ENCODE measurements at regions not wholly inside any gene's neighbourhood (a gene's known extent, or its start where the extent isn't known, plus 50 kb on each side); places are given as distances from the start of the nearest gene placed in this dataset.
"Not testable (repeated sequence)": the region's sequence is repeated elsewhere in the genome, so short reads cannot be mapped to it uniquely, and the experiment has no call there.

GRCh38 chr5:67873935-67874334 is 341.6 kb upstream of the PIK3R1 start:
- no peak overlapping the region for H3K18ac ChIP-seq (ENCODE audit: low read depth in 1 of 2, low read length in 2 of 2)
- H2BK12ac ChIP-seq (ENCODE audit: low read length in 2 of 2), result no peak overlapping the region
- H2BK15ac ChIP-seq (ENCODE audit: low read depth, poor library complexity, severe bottlenecking), result no peak overlapping the region
- H3K14ac ChIP-seq (ENCODE audit: low read length in 2 of 2), result no peak overlapping the region
- no peak for DNase-seq
- no peak overlapping the region for H3K4me2 ChIP-seq (ENCODE audit: low read length, poor library complexity, severe bottlenecking)
- no peak overlapping the region for H3K9ac ChIP-seq (ENCODE audit: low read length)
- H3K4me3 ChIP-seq (ENCODE audit: insufficient read depth in 1 of 2, low read depth in 1 of 2, low read length in 2 of 2), result no peak overlapping the region
- no peak overlapping the region for H2AK5ac ChIP-seq (ENCODE audit: low read length, severe bottlenecking)
- no peaks in the 10 kb centered on the region for H3K36me3 ChIP-seq (ENCODE audit: control insufficient read depth in 1 of 2, insufficient read depth in 2 of 2, low read depth in 1 of 2, low read length in 2 of 2)
- H2BK120ac ChIP-seq (ENCODE audit: low read depth, low read length), result no peak overlapping the region
- H3K27me3 ChIP-seq (ENCODE audit: control insufficient read depth in 1 of 2, insufficient read depth in 1 of 2, low read length in 2 of 2), result no peaks in the 10 kb centered on the region
- H3K9me3 ChIP-seq (ENCODE audit: control insufficient read depth, low read length), result peaks cover 7% of the 10 kb centered on the region
- H3K4ac ChIP-seq (ENCODE audit: low read depth in 1 of 2, low read length in 2 of 2), result no peak overlapping the region
- H3K27ac ChIP-seq (ENCODE audit: low read length, poor library complexity, severe bottlenecking), result no peak overlapping the region
- no peak overlapping the region for H4K91ac ChIP-seq (ENCODE audit: low read length)
- no peaks in the 10 kb centered on the region for H3K79me1 ChIP-seq (replicated peaks; ENCODE audit: low read length, poor library complexity, severe bottlenecking)
- H4K8ac ChIP-seq (ENCODE audit: low read length), result no peak overlapping the region
- H3K4me1 ChIP-seq (ENCODE audit: control insufficient read depth, insufficient read depth, low read depth, low read length), result no peaks in the 10 kb centered on the region
- H2AFZ ChIP-seq (ENCODE audit: low read depth, low read length), result no peak overlapping the region
- no peak overlapping the region for H3K23ac ChIP-seq (ENCODE audit: low read length in 2 of 2)
- no peak overlapping the region for H2BK5ac ChIP-seq (ENCODE audit: low read depth, low read length, poor library complexity, severe bottlenecking)

- Histone ChIP-seq H3K23ac (ENCODE audit: low read length in 2 of 2) (no peak overlapping the region), H3K9me3 (ENCODE audit: control insufficient read depth, low read length) (peaks cover 7% of the 10 kb centered on the region), H3K27me3 (ENCODE audit: control insufficient read depth in 1 of 2, insufficient read depth in 1 of 2, low read length in 2 of 2) (no peaks in the 10 kb centered on the region), H2AK5ac (ENCODE audit: low read length, severe bottlenecking) (no peak overlapping the region), H3K27ac (ENCODE audit: low read length, poor library complexity, severe bottlenecking) (no peak overlapping the region), H3K79me1 (replicated peaks; ENCODE audit: low read length, poor library complexity, severe bottlenecking) (no peaks in the 10 kb centered on the region), H2BK15ac (ENCODE audit: low read depth, poor library complexity, severe bottlenecking) (no peak overlapping the region), H3K4ac (ENCODE audit: low read depth in 1 of 2, low read length in 2 of 2) (no peak overlapping the region), H2BK120ac (ENCODE audit: low read depth, low read length) (no peak overlapping the region), H2BK12ac (ENCODE audit: low read length in 2 of 2) (no peak overlapping the region), H3K14ac (ENCODE audit: low read length in 2 of 2) (no peak overlapping the region), H2BK5ac (ENCODE audit: low read depth, low read length, poor library complexity, severe bottlenecking) (no peak overlapping the region), H3K9ac (ENCODE audit: low read length) (no peak overlapping the region), H3K18ac (ENCODE audit: low read depth in 1 of 2, low read length in 2 of 2) (no peak overlapping the region), H4K91ac (ENCODE audit: low read length) (no peak overlapping the region), H2AFZ (ENCODE audit: low read depth, low read length) (no peak overlapping the region), H3K4me3 (ENCODE audit: insufficient read depth in 1 of 2, low read depth in 1 of 2, low read length in 2 of 2) (no peak overlapping the region), H3K36me3 (ENCODE audit: control insufficient read depth in 1 of 2, insufficient read depth in 2 of 2, low read depth in 1 of 2, low read length in 2 of 2) (no peaks in the 10 kb centered on the region), H4K8ac (ENCODE audit: low read length) (no peak overlapping the region), H3K4me1 (ENCODE audit: control insufficient read depth, insufficient read depth, low read depth, low read length) (no peaks in the 10 kb centered on the region), H3K4me2 (ENCODE audit: low read length, poor library complexity, severe bottlenecking) (no peak overlapping the region)
- WGBS, result no CpG with 5 or more reads among the region's 3 CpGs
- peak; percentile 16 for DNase-seq
These were observed 344.9 kb upstream of the PIK3R1 start for GRCh38 chr5:67870662-67871061.

GRCh38 chr5:67864335-67864734 is 351.2 kb upstream of the PIK3R1 start:
- not testable (repeated sequence) for H3K4me3 ChIP-seq (ENCODE audit: insufficient read depth in 1 of 2, low read depth in 1 of 2, low read length in 2 of 2); H3K18ac ChIP-seq (ENCODE audit: low read depth in 1 of 2, low read length in 2 of 2); H3K23ac ChIP-seq (ENCODE audit: low read length in 2 of 2); H3K4me2 ChIP-seq (ENCODE audit: low read length, poor library complexity, severe bottlenecking); H3K4ac ChIP-seq (ENCODE audit: low read depth in 1 of 2, low read length in 2 of 2); H3K14ac ChIP-seq (ENCODE audit: low read length in 2 of 2); H3K9ac ChIP-seq (ENCODE audit: low read length); H3K27ac ChIP-seq (ENCODE audit: low read length, poor library complexity, severe bottlenecking); H2BK12ac ChIP-seq (ENCODE audit: low read length in 2 of 2); H3K79me1 ChIP-seq (replicated peaks; ENCODE audit: low read length, poor library complexity, severe bottlenecking); H2BK15ac ChIP-seq (ENCODE audit: low read depth, poor library complexity, severe bottlenecking); H4K91ac ChIP-seq (ENCODE audit: low read length); H3K4me1 ChIP-seq (ENCODE audit: control insufficient read depth, insufficient read depth, low read depth, low read length); H2BK5ac ChIP-seq (ENCODE audit: low read depth, low read length, poor library complexity, severe bottlenecking); H3K27me3 ChIP-seq (ENCODE audit: control insufficient read depth in 1 of 2, insufficient read depth in 1 of 2, low read length in 2 of 2); H4K8ac ChIP-seq (ENCODE audit: low read length); H2AFZ ChIP-seq (ENCODE audit: low read depth, low read length); H3K9me3 ChIP-seq (ENCODE audit: control insufficient read depth, low read length); H3K36me3 ChIP-seq (ENCODE audit: control insufficient read depth in 1 of 2, insufficient read depth in 2 of 2, low read depth in 1 of 2, low read length in 2 of 2); H2AK5ac ChIP-seq (ENCODE audit: low read length, severe bottlenecking); H2BK120ac ChIP-seq (ENCODE audit: low read depth, low read length)
- WGBS, result no CpG with 5 or more reads among the region's 1 CpG
- DNase-seq, result peak; percentile 6

GRCh38 chr5:67858471-67859031 is 357.0 kb upstream of the PIK3R1 start:
- Histone ChIP-seq H3K14ac (ENCODE audit: low read length in 2 of 2) (no peak overlapping the region), H3K4ac (ENCODE audit: low read depth in 1 of 2, low read length in 2 of 2) (no peak overlapping the region), H2AK5ac (ENCODE audit: low read length, severe bottlenecking) (no peak overlapping the region), H3K4me2 (ENCODE audit: low read length, poor library complexity, severe bottlenecking) (no peak overlapping the region), H2AFZ (ENCODE audit: low read depth, low read length) (no peak overlapping the region), H3K79me1 (replicated peaks; ENCODE audit: low read length, poor library complexity, severe bottlenecking) (no peaks in the 10 kb centered on the region), H3K27ac (ENCODE audit: low read length, poor library complexity, severe bottlenecking) (no peak overlapping the region), H2BK15ac (ENCODE audit: low read depth, poor library complexity, severe bottlenecking) (no peak overlapping the region), H4K91ac (ENCODE audit: low read length) (no peak overlapping the region), H2BK120ac (ENCODE audit: low read depth, low read length) (no peak overlapping the region), H2BK12ac (ENCODE audit: low read length in 2 of 2) (no peak overlapping the region), H3K23ac (ENCODE audit: low read length in 2 of 2) (no peak overlapping the region), H3K9me3 (ENCODE audit: control insufficient read depth, low read length) (no peaks in the 10 kb centered on the region), H3K27me3 (ENCODE audit: control insufficient read depth in 1 of 2, insufficient read depth in 1 of 2, low read length in 2 of 2) (no peaks in the 10 kb centered on the region), H3K4me1 (ENCODE audit: control insufficient read depth, insufficient read depth, low read depth, low read length) (no peaks in the 10 kb centered on the region), H3K18ac (ENCODE audit: low read depth in 1 of 2, low read length in 2 of 2) (no peak overlapping the region), H3K9ac (ENCODE audit: low read length) (no peak overlapping the region), H4K8ac (ENCODE audit: low read length) (no peak overlapping the region), H3K36me3 (ENCODE audit: control insufficient read depth in 1 of 2, insufficient read depth in 2 of 2, low read depth in 1 of 2, low read length in 2 of 2) (no peaks in the 10 kb centered on the region), H3K4me3 (ENCODE audit: insufficient read depth in 1 of 2, low read depth in 1 of 2, low read length in 2 of 2) (no peak overlapping the region), H2BK5ac (ENCODE audit: low read depth, low read length, poor library complexity, severe bottlenecking) (no peak overlapping the region)
- no peak for DNase-seq
- 100% methylated on average over 1 of the region's 5 CpGs for WGBS
